SU-DHL-6 (cell line): ENCODE measurements at regions not wholly inside any gene's neighbourhood (a gene's known extent, or its start where the extent isn't known, plus 50 kb on each side); places are given as distances from the start of the nearest gene placed in this dataset.

Source experiments
- EZH2phosphoT487 ChIP-seq: fragments of 200-600 bp; sonication (generic), shearing (Covaris generic); conservative IDR thresholded peaks from 2 replicates; pipeline ENCODE4 v1.6.1; 2018; ENCODE audit warnings: mild to moderate bottlenecking, antibody characterized with exemption, low read length, moderate library complexity, mixed read lengths
- TF ChIP-seq, protein P1 (sequence below): fragments of 200-600 bp; sonication (generic); IDR thresholded peaks from one replicate; pipeline ENCODE4 v1.5.1; 2017; ENCODE audit warnings: antibody characterized with exemption, mild to moderate bottlenecking, low read length, moderate library complexity; ENCODE audit not compliant: insufficient read depth, poor library complexity, severe bottlenecking

DNA sequence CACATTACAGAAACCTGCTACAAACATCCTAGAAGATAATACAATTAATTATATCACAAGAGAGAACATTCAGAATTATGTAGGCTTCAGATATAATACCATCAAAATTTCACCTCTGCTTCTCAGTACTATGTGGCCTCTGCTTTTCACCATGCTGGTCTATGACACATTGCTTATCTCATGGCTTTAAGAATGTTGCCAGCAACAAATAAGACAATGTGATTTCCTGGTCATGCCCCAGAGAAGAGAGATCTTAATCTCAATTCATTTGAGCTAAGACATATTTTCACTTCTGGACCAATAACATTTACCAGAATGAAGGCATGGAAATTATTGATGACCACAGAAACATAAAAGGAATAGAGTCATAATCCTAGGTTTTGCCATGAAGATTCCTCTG is 1233.4 kb upstream of the ADGRL3 start:
- TF ChIP-seq, protein P1, sequence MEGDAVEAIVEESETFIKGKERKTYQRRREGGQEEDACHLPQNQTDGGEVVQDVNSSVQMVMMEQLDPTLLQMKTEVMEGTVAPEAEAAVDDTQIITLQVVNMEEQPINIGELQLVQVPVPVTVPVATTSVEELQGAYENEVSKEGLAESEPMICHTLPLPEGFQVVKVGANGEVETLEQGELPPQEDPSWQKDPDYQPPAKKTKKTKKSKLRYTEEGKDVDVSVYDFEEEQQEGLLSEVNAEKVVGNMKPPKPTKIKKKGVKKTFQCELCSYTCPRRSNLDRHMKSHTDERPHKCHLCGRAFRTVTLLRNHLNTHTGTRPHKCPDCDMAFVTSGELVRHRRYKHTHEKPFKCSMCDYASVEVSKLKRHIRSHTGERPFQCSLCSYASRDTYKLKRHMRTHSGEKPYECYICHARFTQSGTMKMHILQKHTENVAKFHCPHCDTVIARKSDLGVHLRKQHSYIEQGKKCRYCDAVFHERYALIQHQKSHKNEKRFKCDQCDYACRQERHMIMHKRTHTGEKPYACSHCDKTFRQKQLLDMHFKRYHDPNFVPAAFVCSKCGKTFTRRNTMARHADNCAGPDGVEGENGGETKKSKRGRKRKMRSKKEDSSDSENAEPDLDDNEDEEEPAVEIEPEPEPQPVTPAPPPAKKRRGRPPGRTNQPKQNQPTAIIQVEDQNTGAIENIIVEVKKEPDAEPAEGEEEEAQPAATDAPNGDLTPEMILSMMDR, result no peak
- TF ChIP-seq EZH2phosphoT487, result no peak
